HEK293 (cell line): ENCODE measurements at regions not wholly inside any gene's neighbourhood (a gene's known extent, or its start where the extent isn't known, plus 50 kb on each side); places are given as distances from the start of the nearest gene placed in this dataset.

Source experiments
- CTCF ChIA-PET: fragments of 350-600 bp; formaldehyde crosslinking; extraction: SDS; loops from one replicate; lab custom pipeline; 2021; ENCODE audit warnings: antibody characterized with exemption; lab: Yijun Ruan, JAX
- POLR2A ChIA-PET: fragments of 300-600 bp; formaldehyde crosslinking; extraction: SDS; loops from one replicate; lab custom pipeline; 2020; ENCODE audit warnings: antibody characterized with exemption, inconsistent platforms; lab: Yijun Ruan, JAX
- H3K27ac ChIP-seq: fragments of 200-500 bp; sonication (Bioruptor generic); 2 replicates; pipeline ENCODE4 v1.5.1; 2014; ENCODE audit warnings: low read depth, low read length, control low read depth, inconsistent platforms; ENCODE audit errors: extremely low read depth
- H3K36me3 ChIP-seq, 2 experiments: fragments of 200-500 bp in 1 of 2; sonication (Bioruptor generic) in 1 of 2; 1 replicate in 1 of 2; 2 replicates in 1 of 2; pipeline ENCODE4 v1.5.1; 2014 to 2017; ENCODE audit warnings: inconsistent platforms in 2 of 2, low read length in 2 of 2; ENCODE audit not compliant: control insufficient read depth in 2 of 2, insufficient read depth in 1 of 2
- H3K4me1 ChIP-seq: fragments of 200-500 bp; sonication (Bioruptor generic); 2 replicates; pipeline ENCODE4 v1.5.1; 2014; ENCODE audit warnings: mild to moderate bottlenecking, low read length, inconsistent platforms; ENCODE audit not compliant: control insufficient read depth, insufficient read depth
- H3K4me3 ChIP-seq: 2 replicates; pipeline ENCODE4 v1.5.1; 2011; ENCODE audit warnings: low read depth, mild to moderate bottlenecking, control low read depth, low read length, moderate library complexity
- H3K9me3 ChIP-seq: fragments of 200-500 bp; sonication (Bioruptor generic); 2 replicates; pipeline ENCODE4 v1.5.1; 2014; ENCODE audit warnings: low read depth, low read length, inconsistent platforms; ENCODE audit not compliant: control insufficient read depth, insufficient read depth
- HOXC10 ChIP-seq: sonication (generic); formaldehyde crosslinking; IDR thresholded peaks from 2 replicates; pipeline ENCODE4 v1.8.1; 2023; ENCODE audit warnings: mild to moderate bottlenecking, missing genetic modification reagents
- IKZF3 ChIP-seq: fragments of 450-650 bp; IDR thresholded peaks from 2 replicates; pipeline ENCODE4 v1.5.0; 2018; ENCODE audit warnings: missing biosample characterization, mild to moderate bottlenecking, missing genetic modification characterization, moderate library complexity
- KLF16 ChIP-seq: fragments of 450-650 bp; formaldehyde crosslinking; IDR thresholded peaks from 2 replicates; pipeline ENCODE4 v1.5.1; 2017; ENCODE audit warnings: missing biosample characterization, missing genetic modification characterization
- SP7 ChIP-seq: fragments of 450-650 bp; formaldehyde crosslinking; IDR thresholded peaks from 2 replicates; pipeline ENCODE4 v1.5.1; 2016; ENCODE audit warnings: missing biosample characterization, missing genetic modification characterization
- TRIM28 ChIP-seq: IDR thresholded peaks from 2 replicates; pipeline ENCODE4 v1.6.1; 2011; ENCODE audit warnings: low read length, control low read depth, borderline replicate concordance
- WT1 ChIP-seq: fragments of 450-650 bp; formaldehyde crosslinking; IDR thresholded peaks from 2 replicates; pipeline ENCODE4 v1.5.1; 2016; ENCODE audit warnings: missing biosample characterization, missing genetic modification characterization
- ZBTB10 ChIP-seq: fragments of 450-650 bp; formaldehyde crosslinking; IDR thresholded peaks from 2 replicates; pipeline ENCODE4 v1.5.1; 2016; ENCODE audit warnings: missing biosample characterization, missing genetic modification characterization
- ZNF112 ChIP-seq: fragments of 450-650 bp; formaldehyde crosslinking; IDR thresholded peaks from 2 replicates; pipeline ENCODE4 v1.5.0; 2017; ENCODE audit warnings: missing biosample characterization, missing genetic modification characterization
- ZNF140 ChIP-seq: fragments of 450-650 bp; formaldehyde crosslinking; IDR thresholded peaks from 2 replicates; pipeline ENCODE4 v1.5.1; 2016; ENCODE audit warnings: missing biosample characterization, missing genetic modification characterization
- ZNF148 ChIP-seq: fragments of 450-650 bp; formaldehyde crosslinking; IDR thresholded peaks from 2 replicates; pipeline ENCODE4 v1.5.0; 2017; ENCODE audit warnings: missing biosample characterization, missing genetic modification characterization, borderline replicate concordance
- ZNF175 ChIP-seq: fragments of 450-650 bp; formaldehyde crosslinking; IDR thresholded peaks from 2 replicates; pipeline ENCODE4 v1.5.1; 2016; ENCODE audit warnings: missing biosample characterization, missing genetic modification characterization
- ZNF223 ChIP-seq: fragments of 450-650 bp; formaldehyde crosslinking; IDR thresholded peaks from 2 replicates; pipeline ENCODE4 v1.5.1; 2016; ENCODE audit warnings: missing biosample characterization, missing genetic modification characterization
- ZNF23 ChIP-seq: fragments of 450-650 bp; formaldehyde crosslinking; IDR thresholded peaks from 2 replicates; pipeline ENCODE4 v1.5.1; 2016; ENCODE audit warnings: missing biosample characterization, missing genetic modification characterization, borderline replicate concordance
- ZNF292 ChIP-seq: fragments of 450-650 bp; formaldehyde crosslinking; IDR thresholded peaks from 2 replicates; pipeline ENCODE4 v1.5.1; 2016; ENCODE audit warnings: low read depth, missing biosample characterization, missing genetic modification characterization, borderline replicate concordance
- ZNF341 ChIP-seq: fragments of 450-650 bp; formaldehyde crosslinking; IDR thresholded peaks from 2 replicates; pipeline ENCODE4; 2016; ENCODE audit warnings: low read depth, missing biosample characterization, missing genetic modification characterization
- ZNF394 ChIP-seq: fragments of 450-650 bp; formaldehyde crosslinking; IDR thresholded peaks from 2 replicates; pipeline ENCODE4 v1.5.1; 2016; ENCODE audit warnings: missing biosample characterization, missing genetic modification characterization, mild to moderate bottlenecking, moderate library complexity, borderline replicate concordance
- ZNF423 ChIP-seq: fragments of 450-650 bp; formaldehyde crosslinking; IDR thresholded peaks from 2 replicates; pipeline ENCODE4 v1.5.1; 2016; ENCODE audit warnings: missing biosample characterization, missing genetic modification characterization
- ZNF529 ChIP-seq: fragments of 450-650 bp; formaldehyde crosslinking; IDR thresholded peaks from 2 replicates; pipeline ENCODE4 v1.5.1; 2017; ENCODE audit warnings: missing genetic modification characterization, missing biosample characterization; ENCODE audit not compliant: insufficient replicate concordance
- ZNF548 ChIP-seq: fragments of 450-650 bp; formaldehyde crosslinking; IDR thresholded peaks from 2 replicates; pipeline ENCODE4 v1.5.1; 2016; ENCODE audit warnings: missing biosample characterization, missing genetic modification characterization
- ZNF571 ChIP-seq: fragments of 450-650 bp; formaldehyde crosslinking; IDR thresholded peaks from 2 replicates; pipeline ENCODE4 v1.5.0; 2017; ENCODE audit warnings: missing biosample characterization, missing genetic modification characterization
- ZNF580 ChIP-seq: fragments of 450-650 bp; formaldehyde crosslinking; IDR thresholded peaks from 2 replicates; pipeline ENCODE4 v1.5.1; 2016; ENCODE audit warnings: missing biosample characterization, missing genetic modification characterization
- ZNF654 ChIP-seq: fragments of 450-650 bp; formaldehyde crosslinking; IDR thresholded peaks from 2 replicates; pipeline ENCODE4 v1.5.1; 2016; ENCODE audit warnings: low read depth, missing biosample characterization, missing genetic modification characterization
- ZNF660 ChIP-seq: fragments of 450-650 bp; IDR thresholded peaks from 2 replicates; pipeline ENCODE4 v1.5.1; 2018; ENCODE audit warnings: missing biosample characterization, mild to moderate bottlenecking, missing genetic modification characterization
- ZNF768 ChIP-seq: fragments of 450-650 bp; formaldehyde crosslinking; IDR thresholded peaks from 2 replicates; pipeline ENCODE4 v1.5.1; 2018; ENCODE audit warnings: missing biosample characterization, mild to moderate bottlenecking, missing genetic modification characterization
- ZNF837 ChIP-seq: fragments of 450-650 bp; formaldehyde crosslinking; IDR thresholded peaks from 2 replicates; pipeline ENCODE4 v1.5.1; 2016; ENCODE audit warnings: missing biosample characterization, missing genetic modification characterization
- ZSCAN16 ChIP-seq: fragments of 450-650 bp; formaldehyde crosslinking; IDR thresholded peaks from 2 replicates; pipeline ENCODE4 v1.5.1; 2016; ENCODE audit warnings: missing biosample characterization, missing genetic modification characterization

DNA sequence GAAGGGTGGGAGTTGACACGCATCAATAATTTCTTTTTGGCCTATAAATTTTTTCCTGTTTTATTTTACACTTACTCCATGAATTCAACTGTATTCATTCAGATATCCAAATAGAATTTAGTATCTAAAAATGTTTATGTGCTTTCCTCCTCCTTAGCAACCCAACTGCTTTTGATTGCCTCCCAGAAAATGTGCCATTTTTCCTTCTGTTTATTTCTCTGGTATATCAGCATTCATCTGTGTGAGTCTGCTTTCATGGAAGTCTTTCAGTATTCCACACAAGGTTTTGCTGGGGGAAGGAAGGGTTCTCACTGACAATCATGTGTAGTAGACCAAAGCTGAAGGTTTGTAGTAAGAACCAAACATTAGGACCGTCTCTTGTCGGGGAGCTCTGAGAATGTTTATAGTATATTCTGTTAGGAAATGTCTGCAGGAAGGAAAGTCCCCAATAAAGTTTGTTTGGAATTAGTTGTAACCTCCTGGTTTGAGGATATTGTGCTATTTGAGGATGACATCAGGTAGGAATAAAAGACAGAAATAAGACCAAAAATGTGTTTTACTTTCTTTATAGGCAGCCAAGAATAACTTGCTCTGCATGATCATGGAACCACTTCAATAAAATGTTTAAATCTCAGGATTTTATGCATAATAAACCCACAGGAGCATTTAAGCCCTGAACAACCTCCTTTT is 673.6 kb upstream of the INTU start:
- no peaks in the 10 kb centered on the region for H3K9me3 ChIP-seq
- TF ChIP-seq HOXC10 (CRISPR knock-in tag) (no peak), WT1 (tag by site-specific recombination) (no peak), ZNF548 (tag by site-specific recombination) (no peak), ZNF175 (no peak), ZNF837 (no peak)
- H3K4me3 ChIP-seq: no peak overlapping the region
- POLR2A ChIA-PET: no interaction called here
- no peak overlapping the region for H3K27ac ChIP-seq
- CTCF ChIA-PET: no interaction called here
- no peaks in the 10 kb centered on the region for H3K4me1 ChIP-seq
- no peaks in the 10 kb centered on the region for H3K36me3 ChIP-seq

DNA sequence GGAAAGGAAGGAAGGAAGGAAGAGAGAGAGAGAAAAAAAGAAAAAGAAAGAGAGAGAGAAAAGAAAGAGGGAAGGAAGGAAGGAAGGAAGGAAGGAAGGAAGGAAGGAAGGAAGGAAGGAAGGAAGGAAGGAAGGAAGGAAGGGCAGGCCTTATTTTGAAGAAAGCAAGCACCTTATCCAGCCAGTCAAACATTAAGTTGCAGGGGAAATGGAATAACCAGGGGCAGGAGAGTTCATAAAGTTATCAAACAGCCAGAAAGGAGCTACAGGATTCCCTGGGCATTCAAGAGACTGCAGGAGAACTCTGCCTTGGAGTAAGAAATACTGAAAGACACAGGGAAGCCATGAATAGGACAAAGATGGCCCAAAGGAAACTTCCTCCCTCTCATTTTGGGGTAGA is 672.0 kb upstream of the INTU start:
- Histone ChIP-seq H3K36me3 (no peaks in the 10 kb centered on the region), H3K27ac (no peak overlapping the region), H3K9me3 (no peaks in the 10 kb centered on the region), H3K4me1 (no peaks in the 10 kb centered on the region), H3K4me3 (no peak overlapping the region)
- POLR2A ChIA-PET: no interaction called here
- CTCF ChIA-PET: no interaction called here
- no peak for TF ChIP-seq ZNF529
- no peak for TF ChIP-seq IKZF3 (tag by site-specific recombination)
- TF ChIP-seq ZBTB10 (tag by site-specific recombination): no peak
- TF ChIP-seq ZNF23 (tag by site-specific recombination): no peak
- TF ChIP-seq ZNF423 (tag by site-specific recombination): no peak
- TF ChIP-seq ZNF292 (tag by site-specific recombination): no peak
- no peak for TF ChIP-seq ZNF580
- no peak for TF ChIP-seq TRIM28
- TF ChIP-seq ZNF768 (tag by site-specific recombination): no peak
- no peak for TF ChIP-seq ZNF140 (tag by site-specific recombination)
- TF ChIP-seq ZSCAN16 (tag by site-specific recombination): no peak

DNA sequence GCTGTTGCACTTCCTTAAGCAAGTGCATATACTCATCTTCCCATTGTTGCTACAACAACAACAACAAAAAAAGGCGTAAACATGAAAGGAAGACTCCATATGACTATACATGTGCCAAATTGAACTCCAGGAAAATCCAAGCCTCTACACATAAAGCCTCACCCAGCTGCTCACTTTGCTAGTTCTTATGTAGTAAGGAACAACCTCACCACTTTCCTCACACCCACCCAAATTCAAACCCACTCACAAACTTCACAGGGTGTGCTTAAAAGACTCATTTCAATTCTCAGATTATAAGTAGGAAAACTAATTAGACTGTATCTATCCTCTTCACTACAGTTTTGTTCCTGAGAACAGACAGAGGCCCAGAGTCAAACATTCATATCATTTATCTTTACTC is 671.1 kb upstream of the INTU start:
- ChIA-PET CTCF (no interaction called here), POLR2A (no interaction called here)
- no peaks in the 10 kb centered on the region for H3K36me3 ChIP-seq
- TF ChIP-seq ZNF571 (tag by site-specific recombination): no peak
- H3K27ac ChIP-seq: no peak overlapping the region
- H3K9me3 ChIP-seq: no peaks in the 10 kb centered on the region
- no peak overlapping the region for H3K4me3 ChIP-seq
- H3K4me1 ChIP-seq: no peaks in the 10 kb centered on the region

DNA sequence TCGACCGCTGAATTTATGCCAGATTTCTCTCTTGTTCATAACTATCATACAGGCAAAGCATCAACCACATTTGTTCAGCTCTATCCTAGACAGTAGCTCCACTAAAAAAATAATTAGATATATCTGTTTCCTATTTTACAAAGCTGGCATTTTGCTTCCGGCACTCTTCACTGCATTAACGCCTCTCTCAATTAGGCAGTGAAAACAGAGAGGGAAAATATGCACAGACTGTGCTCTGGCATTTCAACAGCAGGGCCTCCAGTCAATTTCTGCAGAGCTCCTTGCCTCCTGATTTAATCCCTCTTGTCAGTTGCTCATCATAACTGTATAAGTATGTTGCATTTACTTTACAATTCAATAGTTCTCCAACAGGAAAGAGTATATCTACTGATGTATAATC is 666.9 kb upstream of the INTU start:
- Histone ChIP-seq H3K4me1 (no peaks in the 10 kb centered on the region), H3K36me3 (no peaks in the 10 kb centered on the region), H3K27ac (no peak overlapping the region), H3K4me3 (no peak overlapping the region), H3K9me3 (no peaks in the 10 kb centered on the region)
- ChIA-PET POLR2A (no interaction called here), CTCF (no interaction called here)
- TF ChIP-seq ZNF660 (tag by site-specific recombination) (no peak), ZNF112 (tag by site-specific recombination) (no peak), KLF16 (tag by site-specific recombination) (no peak), ZNF223 (tag by site-specific recombination) (no peak), ZNF148 (tag by site-specific recombination) (no peak), ZNF394 (tag by site-specific recombination) (no peak), ZNF341 (tag by site-specific recombination) (no peak), SP7 (tag by site-specific recombination) (no peak), ZNF654 (tag by site-specific recombination) (no peak), TRIM28 (no peak), IKZF3 (tag by site-specific recombination) (no peak)
